PC-3 (cell line): ENCODE measurements at regions not wholly inside any gene's neighbourhood (a gene's known extent, or its start where the extent isn't known, plus 50 kb on each side); places are given as distances from the start of the nearest gene placed in this dataset.

Source experiments
- ATAC-seq: fragments of 200-7000 bp; cut with Tn5 transposase; 2 replicates; pipeline ENCODE4 v1.9.1; 2020; ENCODE audit warnings: mild to moderate bottlenecking, moderate library complexity
- BruUV-seq: library from RNA; stranded (reverse); fragments of 400-500 nt; replicated peaks from 2 replicates; lab custom pipeline; 2021; lab: Mats Ljungman, UMichigan
- CTCF ChIA-PET: fragments of 300-600 bp; sonication (Branson Sonifier 250); formaldehyde crosslinking; loops from one replicate; lab custom pipeline; 2022; ENCODE audit warnings: antibody characterized with exemption; lab: Charles Lee
- POLR2A ChIA-PET: fragments of 300-600 bp; sonication (Branson Sonifier 250); formaldehyde crosslinking; loops from one replicate; lab custom pipeline; 2022; ENCODE audit warnings: antibody characterized with exemption; ENCODE audit not compliant: unreplicated experiment; lab: Charles Lee
- DNase-seq: peaks from one replicate; pipeline ENCODE4 v3.0.0-alpha.2; 2015
- H2AFZ ChIP-seq: fragments of 300-600 bp; sonication (generic); 2 replicates; pipeline ENCODE4 v1.6.0; 2016; ENCODE audit warnings: antibody characterized with exemption, low read length
- H3F3A ChIP-seq: fragments of 300-600 bp; sonication (generic); one replicate; pipeline ENCODE4 v1.6.0; 2017; ENCODE audit warnings: antibody characterized with exemption, low read length, control low read depth, mild to moderate bottlenecking; ENCODE audit not compliant: unreplicated experiment
- H3K27ac ChIP-seq: fragments of 300-600 bp; sonication (generic); 2 replicates; pipeline ENCODE4 v1.5.1; 2016; ENCODE audit warnings: mild to moderate bottlenecking, low read length
- H3K27me3 ChIP-seq: fragments of 300-600 bp; sonication (generic); 2 replicates; pipeline ENCODE4 v1.6.1; 2016; ENCODE audit warnings: low read length, mixed read lengths
- H3K36me3 ChIP-seq: fragments of 300-600 bp; sonication (generic); 2 replicates; pipeline ENCODE4 v1.6.1; 2016; ENCODE audit warnings: low read depth, mixed run types, low read length, mixed read lengths
- H3K4me1 ChIP-seq: fragments of 300-600 bp; sonication (generic); 2 replicates; pipeline ENCODE4 v1.5.1; 2016; ENCODE audit warnings: low read length; ENCODE audit not compliant: insufficient read depth
- H3K4me2 ChIP-seq: fragments of 300-600 bp; sonication (generic); 2 replicates; pipeline ENCODE4 v1.6.0; 2016; ENCODE audit warnings: low read length
- H3K4me3 ChIP-seq: fragments of 300-600 bp; sonication (generic); 2 replicates; pipeline ENCODE4 v1.5.1; 2016; ENCODE audit warnings: mild to moderate bottlenecking, low read length, mixed read lengths
- H3K79me2 ChIP-seq: fragments of 300-600 bp; sonication (generic); 2 replicates; pipeline ENCODE4 v1.6.1; 2017; ENCODE audit warnings: low read length, mixed read lengths
- H3K9ac ChIP-seq: fragments of 300-600 bp; sonication (generic); 2 replicates; pipeline ENCODE4 v1.6.0; 2016; ENCODE audit warnings: mild to moderate bottlenecking, low read length
- H3K9me2 ChIP-seq: fragments of 300-600 bp; sonication (generic); replicated peaks from 2 replicates; pipeline ENCODE4 v1.6.1; 2016; ENCODE audit warnings: mixed run types, low read length, mixed read lengths
- H3K9me3 ChIP-seq: fragments of 300-600 bp; sonication (generic); 2 replicates; pipeline ENCODE4 v1.6.1; 2016; ENCODE audit warnings: low read length, mixed read lengths
- H4K20me1 ChIP-seq: fragments of 300-600 bp; sonication (generic); 2 replicates; pipeline ENCODE4 v1.6.1; 2016; ENCODE audit warnings: low read length, mixed read lengths
- CTCF ChIP-seq: fragments of 300-600 bp; sonication (generic); conservative IDR thresholded peaks from 2 replicates; pipeline ENCODE4 v1.5.1; 2017; ENCODE audit warnings: antibody characterized with exemption, low read depth, mild to moderate bottlenecking, low read length
- EZH2 ChIP-seq: fragments of 300-600 bp; sonication (generic); IDR thresholded peaks from one replicate; pipeline ENCODE4 v1.6.1; 2017; ENCODE audit warnings: antibody characterized with exemption, mild to moderate bottlenecking, low read length; ENCODE audit not compliant: unreplicated experiment
- EZH2phosphoT487 ChIP-seq: fragments of 300-600 bp; sonication (generic); IDR thresholded peaks from 2 replicates; pipeline ENCODE4 v1.6.1; 2018; ENCODE audit warnings: mild to moderate bottlenecking, antibody characterized with exemption, low read length, borderline replicate concordance
- intact Hi-C: fragments of 100-400 bp; cut with micrococcal nuclease; formaldehyde crosslinking; loops from 2 replicates; pipeline ENCODE4 v1.9.0; 2023

- intact Hi-C loops = no loop called here
These were observed 672.4 kb upstream of the CHAC2 start for GRCh38 chr2:53095227-53095626.

GRCh38 chr2:53093355-53093754 lies 674.2 kb upstream of the CHAC2 start:
- CTCF ChIA-PET = no interaction called here
- no peaks in the 10 kb centered on the region for H3K4me1 ChIP-seq
- DNase-seq = no peak
- POLR2A ChIA-PET = no interaction called here
- H3K9me2 ChIP-seq = no peaks in the 10 kb centered on the region
- H3K9ac ChIP-seq = no peak overlapping the region
- no peak overlapping the region for H3K4me3 ChIP-seq
- intact Hi-C loops = no loop called here
- BruUV-seq = no TSS peak
- H3F3A ChIP-seq = no peaks in the 10 kb centered on the region
- no peaks in the 10 kb centered on the region for H3K79me2 ChIP-seq
- no peaks in the 10 kb centered on the region for H3K9me3 ChIP-seq
- no peaks in the 10 kb centered on the region for H3K36me3 ChIP-seq
- no peak for ATAC-seq
- H2AFZ ChIP-seq = no peak overlapping the region
- H3K27me3 ChIP-seq = no peaks in the 10 kb centered on the region
- no peak overlapping the region for H3K27ac ChIP-seq
- H3K4me2 ChIP-seq = no peak overlapping the region
- TF ChIP-seq CTCF = no peak
- TF ChIP-seq EZH2 = no peak
- TF ChIP-seq EZH2phosphoT487 = no peak
- H4K20me1 ChIP-seq = no peaks in the 10 kb centered on the region

More at GRCh38 chr2:53095227-53095626, 672.4 kb upstream of the CHAC2 start:
- Histone ChIP-seq H3K9me3 (no peaks in the 10 kb centered on the region), H3K4me1 (no peaks in the 10 kb centered on the region), H3K9me2 (no peaks in the 10 kb centered on the region), H3K9ac (no peak overlapping the region), H3K27ac (no peak overlapping the region), H3F3A (no peaks in the 10 kb centered on the region), H2AFZ (no peak overlapping the region), H3K4me2 (no peak overlapping the region), H3K79me2 (no peaks in the 10 kb centered on the region), H3K27me3 (no peaks in the 10 kb centered on the region), H3K4me3 (no peak overlapping the region), H4K20me1 (no peaks in the 10 kb centered on the region), H3K36me3 (no peaks in the 10 kb centered on the region)
- DNase-seq = no peak
- BruUV-seq = no TSS peak
- TF ChIP-seq EZH2phosphoT487 = no peak
- TF ChIP-seq EZH2 = no peak
- no peak for TF ChIP-seq CTCF
- ATAC-seq = no peak
- CTCF ChIA-PET = no interaction called here
- POLR2A ChIA-PET = no interaction called here

GRCh38 chr2:53091183-53091582 lies 676.4 kb upstream of the CHAC2 start:
- Histone ChIP-seq H3K9ac (no peak overlapping the region), H3K4me1 (peaks cover 18% of the 10 kb centered on the region), H3K36me3 (no peaks in the 10 kb centered on the region), H3F3A (peaks cover 4% of the 10 kb centered on the region), H3K27ac (no peak overlapping the region), H3K4me2 (no peak overlapping the region), H2AFZ (no peak overlapping the region), H3K27me3 (no peaks in the 10 kb centered on the region), H3K79me2 (no peaks in the 10 kb centered on the region), H3K9me3 (no peaks in the 10 kb centered on the region), H4K20me1 (no peaks in the 10 kb centered on the region), H3K4me3 (no peak overlapping the region), H3K9me2 (no peaks in the 10 kb centered on the region)
- DNase-seq (peak; percentile 22), ATAC-seq (no peak)
- TF ChIP-seq EZH2phosphoT487 = no peak
- no peak for TF ChIP-seq EZH2
- no peak for TF ChIP-seq CTCF
- CTCF ChIA-PET = no interaction called here
- intact Hi-C loops = no loop called here
- POLR2A ChIA-PET = no interaction called here
- BruUV-seq = no TSS peak
